ENCODE measurements at regions not wholly inside any gene's neighbourhood (a gene's known extent, or its start where the extent isn't known, plus 50 kb on each side); places are given as distances from the start of the nearest gene placed in this dataset.

- no peak for TF ChIP-seq NFYC (CRISPR knock-in tag; IDR thresholded peaks at IDR 0.05)
- TF ChIP-seq ZNF589 (CRISPR knock-in tag; conservative IDR thresholded peaks at IDR 0.05), result no peak
- no peak for TF ChIP-seq IRF2 (CRISPR knock-in tag; IDR thresholded peaks at IDR 0.05)
- no peak for TF ChIP-seq CTCF (CRISPR knock-in tag; IDR thresholded peaks at IDR 0.05)
- TF ChIP-seq PBX3 (CRISPR knock-in tag; IDR thresholded peaks at IDR 0.05; ENCODE audit: borderline replicate concordance), result no peak
- TF ChIP-seq SAP130 (CRISPR knock-in tag; IDR thresholded peaks at IDR 0.05; ENCODE audit: low read depth), result no peak
- TF ChIP-seq ZNF512 (CRISPR knock-in tag; IDR thresholded peaks at IDR 0.05), result no peak
- TF ChIP-seq CBFB (CRISPR knock-in tag; IDR thresholded peaks at IDR 0.05), result no peak
- TF ChIP-seq BRF2 (CRISPR knock-in tag; IDR thresholded peaks at IDR 0.05), result no peak
- TF ChIP-seq MXI1 (IDR thresholded peaks at IDR 0.05; ENCODE audit: borderline replicate concordance, low read depth, low read length), result no peak
These were observed 60.6 kb upstream of the RIPOR2 start for GRCh38 chr6:24996269-24996836.
